ENCODE measurements at regions not wholly inside any gene's neighbourhood (a gene's known extent, or its start where the extent isn't known, plus 50 kb on each side); places are given as distances from the start of the nearest gene placed in this dataset.
A peak's percentile ranks its signal among the peaks of the same experiment; 100 is the strongest.
"Not testable (repeated sequence)": the region's sequence is repeated elsewhere in the genome, so short reads cannot be mapped to it uniquely, and the experiment has no call there.

- peak in 1 of 58 donors; percentile 16 for DNase-seq
Measured at GRCh38 chr4:79178760-79179159, 147.1 kb downstream of the NAA11 start.

GRCh38 chr4:79177388-79177787, 148.5 kb downstream of the NAA11 start:
- no peak for DNase-seq

- DNase-seq: no peak
Measured at GRCh38 chr4:79176351-79176750, 149.5 kb downstream of the NAA11 start.

DNA sequence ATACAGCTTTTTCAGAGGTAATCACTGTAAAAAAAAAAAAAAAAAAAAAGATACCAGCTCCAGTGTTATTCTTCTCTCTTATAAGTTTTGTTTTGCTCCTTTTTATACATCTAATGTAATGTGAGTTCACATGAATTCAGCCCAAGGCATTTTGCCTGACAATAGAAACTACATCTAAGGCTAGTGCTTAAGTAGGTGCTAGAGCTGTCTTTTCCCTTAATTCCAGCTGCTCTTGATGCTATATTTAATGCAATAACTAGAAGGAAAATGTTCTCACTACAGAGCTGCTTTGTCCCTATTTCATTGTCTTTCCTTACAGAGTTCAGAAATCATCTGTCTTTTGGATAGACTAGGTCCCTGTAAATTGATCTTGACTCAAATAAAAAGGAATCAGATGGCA, 150.1 kb downstream of the NAA11 start:
- no peak for DNase-seq

DNA sequence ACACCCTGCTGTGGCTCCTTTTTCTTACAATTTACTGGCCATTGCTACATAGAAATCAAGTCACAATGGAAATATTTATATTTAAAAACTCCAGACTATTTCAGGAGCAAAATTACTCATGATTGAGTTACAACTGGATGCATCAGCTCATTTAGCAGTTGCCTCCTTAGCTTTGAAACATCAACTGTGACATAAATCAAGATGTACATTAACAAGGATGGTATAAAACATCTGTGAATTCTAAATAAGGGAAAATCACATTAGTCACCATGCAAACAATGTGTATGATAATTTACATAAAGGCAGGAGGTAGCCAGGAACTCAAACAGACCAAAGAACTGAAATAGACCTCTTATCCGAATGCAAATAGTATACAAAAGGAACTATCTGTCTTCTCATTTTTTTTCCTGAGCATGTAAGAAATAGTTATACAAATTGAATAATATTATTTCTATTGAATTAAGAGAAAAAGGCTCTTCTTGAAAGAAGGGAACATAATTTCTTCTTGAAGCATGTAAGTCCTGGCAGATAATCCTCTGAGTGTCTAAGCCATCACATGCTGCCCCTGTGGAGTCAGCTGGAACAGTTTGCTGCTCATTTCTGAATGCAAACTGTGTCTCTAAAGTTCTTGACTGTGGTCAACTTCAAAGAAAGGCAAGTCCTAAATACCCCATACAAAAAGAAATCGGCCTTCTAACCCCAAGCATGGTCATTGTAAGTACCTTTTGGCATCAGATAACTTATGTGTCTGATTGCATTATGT, 151.2 kb downstream of the NAA11 start:
- DNase-seq: peak in 1 of 58 donors; percentile 0

DNA sequence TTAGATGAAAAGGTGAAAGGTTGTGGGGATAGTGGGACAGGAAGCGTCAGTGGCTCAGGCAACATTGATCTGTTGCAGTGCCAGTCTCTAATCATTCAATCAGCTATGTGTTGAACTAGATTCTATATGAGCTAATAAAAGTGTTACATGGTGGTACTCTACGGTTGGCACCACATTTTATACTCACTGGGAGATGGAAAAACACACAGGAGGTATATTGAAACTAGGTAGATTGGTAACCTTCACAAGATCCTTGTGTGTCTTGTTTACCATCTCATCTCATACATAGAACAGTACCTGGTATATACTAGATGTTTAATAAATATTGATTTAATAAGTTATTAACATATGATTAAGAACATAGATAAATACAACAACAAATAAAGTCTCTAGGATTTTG, 152.7 kb downstream of the NAA11 start:
- DNase-seq: no peak

GRCh38 chr4:79170077-79170476, 155.8 kb downstream of the NAA11 start:
- DNase-seq: no peak

GRCh38 chr4:79164907-79165610, 160.8 kb downstream of the NAA11 start:
- DNase-seq: no peak

DNA sequence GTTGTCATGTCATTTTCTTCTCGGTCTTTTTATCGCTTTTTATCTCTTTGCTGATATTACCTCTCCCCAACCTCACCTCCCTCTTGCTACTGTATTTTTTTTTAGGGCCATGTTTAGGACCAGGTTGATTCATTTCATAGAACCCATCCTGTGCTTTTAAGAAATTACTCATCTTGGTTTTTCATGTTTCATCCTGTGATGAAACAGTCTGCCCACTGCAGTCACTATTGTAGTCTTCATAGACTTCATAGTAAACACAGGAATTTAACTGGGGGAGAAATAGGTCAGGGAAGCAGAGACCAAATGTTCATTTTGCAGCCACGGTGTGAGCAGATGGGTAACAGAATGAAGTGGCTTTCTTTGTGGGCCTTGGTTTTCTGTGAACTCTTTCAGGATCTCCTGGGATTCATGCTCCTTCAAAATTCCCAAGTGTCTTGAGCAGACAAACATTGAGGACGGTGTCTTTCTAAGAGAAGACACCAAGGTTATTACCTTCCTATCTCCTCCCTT, 161.8 kb downstream of the NAA11 start:
- DNase-seq: no peak

DNA sequence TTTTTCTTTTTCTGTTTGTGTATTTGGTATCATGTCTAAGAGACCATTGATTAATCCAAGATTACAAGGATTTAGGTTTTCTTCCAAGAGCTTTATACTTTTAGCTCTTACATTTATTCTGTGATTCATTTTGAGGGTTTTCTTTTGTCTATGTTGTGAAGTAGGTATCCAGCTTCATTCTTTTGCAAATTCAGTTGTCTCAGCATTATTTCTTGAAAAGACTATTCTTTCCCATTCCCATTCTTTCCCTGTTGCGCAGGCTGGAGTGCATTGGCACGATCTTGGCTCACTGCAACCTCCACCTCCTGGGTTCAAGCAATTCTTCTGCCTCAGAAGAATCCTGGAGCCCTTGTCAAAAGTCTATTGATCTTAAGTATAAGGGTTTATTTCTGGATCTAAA, 164.9 kb downstream of the NAA11 start:
- no peak for DNase-seq

DNA sequence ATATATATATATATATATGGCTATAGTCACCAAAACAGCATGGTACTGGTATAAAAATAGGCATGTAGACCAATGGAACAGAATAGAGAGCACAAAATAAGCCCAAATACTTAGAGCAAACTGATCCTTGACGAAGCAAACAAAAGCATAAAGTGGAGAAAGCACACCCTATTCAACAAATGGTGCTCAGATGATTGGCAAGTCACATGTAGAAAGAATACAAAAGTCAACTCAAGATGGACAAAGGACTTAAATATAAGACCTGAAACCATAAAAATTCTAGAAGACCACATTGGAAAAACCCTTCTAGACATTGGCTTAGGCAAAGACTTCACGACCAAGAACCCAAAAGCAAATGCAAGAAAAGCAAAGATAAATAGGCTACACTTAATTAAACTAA, 167.2 kb downstream of the NAA11 start:
- not testable (repeated sequence) for DNase-seq

DNA sequence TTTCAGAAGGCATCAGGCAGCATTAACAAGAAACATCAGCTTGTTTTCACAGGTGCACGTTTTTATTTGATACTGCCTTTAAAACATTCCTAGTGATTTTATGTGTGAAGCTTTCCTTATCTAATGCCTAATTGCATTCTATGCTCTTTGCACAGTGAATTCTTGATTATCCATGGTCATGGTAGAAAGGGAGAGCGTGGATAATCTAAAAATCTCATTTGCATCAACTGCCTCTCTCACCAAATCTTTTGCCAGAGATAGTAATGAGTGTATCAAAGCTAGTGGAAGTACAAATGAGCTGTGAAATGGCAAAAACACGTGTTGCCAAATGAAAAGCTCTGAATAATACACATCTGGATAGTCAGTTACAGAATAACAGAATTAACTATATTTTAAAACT, 170.5 kb downstream of the NAA11 start:
- DNase-seq: no peak

DNA sequence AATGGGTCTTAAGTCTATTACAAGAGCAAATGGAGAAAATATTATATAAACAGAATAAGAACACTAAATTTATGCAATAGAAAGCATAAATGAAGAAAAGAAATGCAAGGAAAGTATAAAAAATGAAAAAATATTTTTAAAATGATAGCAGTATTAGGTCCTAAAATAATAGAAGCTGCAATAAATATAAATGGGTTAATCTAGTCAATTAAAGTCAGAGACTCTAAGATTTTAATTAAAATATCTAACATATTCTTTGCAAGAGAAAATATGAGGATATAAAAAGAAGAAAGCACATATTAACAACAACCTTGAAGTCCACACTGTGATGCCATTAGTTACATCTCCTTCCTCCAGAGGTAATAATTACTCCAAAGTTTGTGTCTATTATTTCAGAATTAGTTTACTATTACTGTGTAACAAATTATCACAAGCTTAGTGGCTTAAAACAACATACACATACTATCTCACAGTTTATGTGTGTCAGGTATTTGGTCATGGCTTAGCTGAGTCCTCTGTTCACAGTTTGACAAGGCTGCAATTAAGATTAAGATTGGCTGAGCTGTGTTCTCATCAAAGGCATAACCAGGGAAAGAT, 174.9 kb downstream of the NAA11 start:
- no peak for DNase-seq

GRCh38 chr4:79148369-79148768, 177.5 kb downstream of the NAA11 start:
- DNase-seq: no peak

DNA sequence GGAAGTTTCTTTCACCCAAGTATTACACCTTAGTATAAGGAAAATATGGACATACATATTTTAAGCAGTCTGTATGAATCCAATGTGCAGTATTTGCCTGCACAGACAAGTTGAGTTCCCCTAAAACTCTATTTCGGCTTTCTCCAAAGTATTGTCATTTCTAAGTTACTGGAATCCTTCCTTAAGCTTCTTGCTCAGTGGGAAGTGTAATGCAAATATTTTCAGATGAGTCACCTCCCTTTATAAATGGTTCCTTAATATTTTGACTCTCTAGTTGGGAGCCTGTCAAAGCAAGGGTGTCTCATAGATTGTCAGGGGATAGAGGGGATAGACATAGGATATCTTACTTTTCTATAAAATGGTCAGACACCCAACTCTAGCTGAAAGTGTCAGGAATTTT, 178.6 kb downstream of the NAA11 start:
- DNase-seq: no peak

GRCh38 chr4:79141530-79141929, 184.3 kb downstream of the NAA11 start:
- DNase-seq: no peak

DNA sequence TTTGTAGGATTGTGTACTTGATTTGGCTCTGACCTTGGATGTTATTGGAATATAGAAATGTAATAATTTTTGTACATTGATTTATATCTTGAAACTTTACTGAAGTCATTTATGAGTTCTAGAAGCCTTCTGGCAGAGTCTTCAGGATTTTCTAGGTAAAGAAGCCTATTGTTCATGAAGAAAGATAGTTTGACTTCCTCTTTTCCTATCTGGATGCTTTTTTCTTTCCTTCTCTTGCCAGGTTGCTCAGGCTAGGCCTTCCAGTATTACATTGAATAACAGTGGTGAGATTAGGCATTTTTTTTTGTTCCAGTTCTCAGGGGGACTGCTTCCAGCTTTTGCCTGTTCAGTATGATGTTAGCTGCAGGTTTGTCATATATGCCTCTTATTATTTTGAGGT, 191.1 kb downstream of the NAA11 start:
- DNase-seq: no peak

DNA sequence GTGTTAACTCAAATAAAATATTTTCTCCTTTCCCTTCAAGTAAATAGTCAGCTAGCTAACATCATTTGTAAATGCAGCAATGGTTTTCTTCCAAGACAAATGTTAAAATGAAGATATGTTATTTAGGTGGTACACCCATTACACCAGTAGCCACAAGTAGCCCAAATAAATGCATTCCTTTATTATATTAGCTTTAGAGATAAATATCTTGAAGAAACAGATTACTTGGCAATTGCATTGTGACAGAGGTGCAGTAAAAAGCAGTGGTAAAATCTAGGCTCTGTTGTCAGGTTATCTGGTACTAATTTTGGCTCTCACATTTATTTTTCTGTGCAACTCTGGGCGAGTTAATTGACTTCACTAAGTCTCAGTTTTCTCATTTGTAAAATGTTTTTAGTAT, 193.0 kb downstream of the NAA11 start:
- no peak for DNase-seq

- no peak for DNase-seq
Measured at GRCh38 chr4:79121875-79122358, 182.7 kb upstream of the PAQR3 start.

GRCh38 chr4:79121223-79121622, 182.0 kb upstream of the PAQR3 start:
- DNase-seq: no peak

GRCh38 chr4:79117051-79117450, 177.8 kb upstream of the PAQR3 start:
- DNase-seq: not testable (repeated sequence)

DNA sequence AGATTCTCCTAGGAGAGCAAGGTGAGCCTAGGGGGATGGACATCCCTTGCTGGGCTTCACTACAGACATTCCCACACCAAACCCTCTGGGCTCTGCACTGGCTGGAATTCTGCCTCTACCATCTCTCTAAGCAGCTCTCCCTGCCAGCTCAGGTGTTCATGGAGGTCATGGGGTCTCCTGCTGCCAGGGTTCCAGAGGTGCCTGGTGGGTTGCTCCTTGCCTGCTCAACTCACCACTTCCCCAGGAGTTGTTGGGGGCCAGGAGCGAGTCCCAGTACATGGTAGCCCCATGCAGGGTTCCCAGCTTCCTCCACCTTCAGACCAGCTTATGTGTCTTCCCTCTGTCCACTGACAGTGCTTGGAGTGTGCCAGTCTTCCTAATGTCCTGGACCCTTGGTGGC, 167.8 kb upstream of the PAQR3 start:
- DNase-seq: no peak

Measured in anterior cingulate cortex (tissue), 58 donors.